ENCODE measurements at regions not wholly inside any gene's neighbourhood (a gene's known extent, or its start where the extent isn't known, plus 50 kb on each side); places are given as distances from the start of the nearest gene placed in this dataset.

- H3K36me3 ChIP-seq (ENCODE audit: insufficient read depth, low read length), result no peaks in the 10 kb centered on the region
- H3K79me2 ChIP-seq (ENCODE audit: insufficient read depth, low read length), result no peaks in the 10 kb centered on the region
- H3K4me1 ChIP-seq (ENCODE audit: insufficient read depth, low read length, poor library complexity, severe bottlenecking), result no peaks in the 10 kb centered on the region
- no peaks in the 10 kb centered on the region for H4K20me1 ChIP-seq (ENCODE audit: insufficient read depth, low read length, poor library complexity, severe bottlenecking)
- H3K9ac ChIP-seq (ENCODE audit: low read depth, low read length, poor library complexity, severe bottlenecking), result no peak overlapping the region
- no peak overlapping the region for H3K4me3 ChIP-seq (ENCODE audit: low read length, poor library complexity, severe bottlenecking)
- H3K9me2 ChIP-seq (replicated peaks; ENCODE audit: low read depth, low read length), result no peaks in the 10 kb centered on the region
- H3K4me2 ChIP-seq (ENCODE audit: low read depth, low read length, poor library complexity, severe bottlenecking), result no peak overlapping the region
- no peaks in the 10 kb centered on the region for H3K27me3 ChIP-seq (ENCODE audit: insufficient read depth, low read length, poor library complexity, severe bottlenecking)
- TF ChIP-seq CTCF (conservative IDR thresholded peaks at IDR 0.05; ENCODE audit: low read length) (no peak), EZH2phosphoT487 (IDR thresholded peaks at IDR 0.05; ENCODE audit: borderline replicate concordance) (no peak)
- H3K9me3 ChIP-seq (ENCODE audit: insufficient read depth, low read depth, low read length), result no peaks in the 10 kb centered on the region
- H3F3A ChIP-seq (ENCODE audit: low read depth), result no peaks in the 10 kb centered on the region
- H2AFZ ChIP-seq (ENCODE audit: low read length), result no peak overlapping the region
These were observed 200.3 kb upstream of the SVIL start for GRCh38 chr10:29835055-29835454.

- H3K4me2 ChIP-seq (ENCODE audit: low read depth, low read length, poor library complexity, severe bottlenecking), result no peak overlapping the region
- H3K27me3 ChIP-seq (ENCODE audit: insufficient read depth, low read length, poor library complexity, severe bottlenecking), result no peaks in the 10 kb centered on the region
- H3K9me3 ChIP-seq (ENCODE audit: insufficient read depth, low read depth, low read length), result no peaks in the 10 kb centered on the region
- H4K20me1 ChIP-seq (ENCODE audit: insufficient read depth, low read length, poor library complexity, severe bottlenecking), result no peaks in the 10 kb centered on the region
- H3F3A ChIP-seq (ENCODE audit: low read depth), result no peaks in the 10 kb centered on the region
- H3K4me3 ChIP-seq (ENCODE audit: low read length, poor library complexity, severe bottlenecking), result no peak overlapping the region
- H3K9me2 ChIP-seq (replicated peaks; ENCODE audit: low read depth, low read length), result no peaks in the 10 kb centered on the region
- H3K79me2 ChIP-seq (ENCODE audit: insufficient read depth, low read length), result no peaks in the 10 kb centered on the region
- no peak for TF ChIP-seq CTCF (conservative IDR thresholded peaks at IDR 0.05; ENCODE audit: low read length)
- no peak for TF ChIP-seq EZH2phosphoT487 (IDR thresholded peaks at IDR 0.05; ENCODE audit: borderline replicate concordance)
- H3K36me3 ChIP-seq (ENCODE audit: insufficient read depth, low read length), result no peaks in the 10 kb centered on the region
- no peaks in the 10 kb centered on the region for H3K4me1 ChIP-seq (ENCODE audit: insufficient read depth, low read length, poor library complexity, severe bottlenecking)
- no peak overlapping the region for H3K9ac ChIP-seq (ENCODE audit: low read depth, low read length, poor library complexity, severe bottlenecking)
- no peak overlapping the region for H2AFZ ChIP-seq (ENCODE audit: low read length)
These were observed 196.1 kb upstream of the SVIL start for GRCh38 chr10:29830531-29831512.

GRCh38 chr10:29829776-29830175, 195.0 kb upstream of the SVIL start:
- no peak overlapping the region for H3K4me2 ChIP-seq (ENCODE audit: low read depth, low read length, poor library complexity, severe bottlenecking)
- no peaks in the 10 kb centered on the region for H3K4me1 ChIP-seq (ENCODE audit: insufficient read depth, low read length, poor library complexity, severe bottlenecking)
- H2AFZ ChIP-seq (ENCODE audit: low read length), result no peak overlapping the region
- no peaks in the 10 kb centered on the region for H3K9me3 ChIP-seq (ENCODE audit: insufficient read depth, low read depth, low read length)
- no peaks in the 10 kb centered on the region for H4K20me1 ChIP-seq (ENCODE audit: insufficient read depth, low read length, poor library complexity, severe bottlenecking)
- H3K9me2 ChIP-seq (replicated peaks; ENCODE audit: low read depth, low read length), result no peaks in the 10 kb centered on the region
- no peaks in the 10 kb centered on the region for H3K79me2 ChIP-seq (ENCODE audit: insufficient read depth, low read length)
- no peak for TF ChIP-seq CTCF (conservative IDR thresholded peaks at IDR 0.05; ENCODE audit: low read length)
- no peak for TF ChIP-seq EZH2phosphoT487 (IDR thresholded peaks at IDR 0.05; ENCODE audit: borderline replicate concordance)
- H3F3A ChIP-seq (ENCODE audit: low read depth), result no peaks in the 10 kb centered on the region
- no peak overlapping the region for H3K9ac ChIP-seq (ENCODE audit: low read depth, low read length, poor library complexity, severe bottlenecking)
- no peaks in the 10 kb centered on the region for H3K36me3 ChIP-seq (ENCODE audit: insufficient read depth, low read length)
- no peaks in the 10 kb centered on the region for H3K27me3 ChIP-seq (ENCODE audit: insufficient read depth, low read length, poor library complexity, severe bottlenecking)
- H3K4me3 ChIP-seq (ENCODE audit: low read length, poor library complexity, severe bottlenecking), result no peak overlapping the region

Data from Loucy (cell line).